H9 (cell line): ENCODE measurements at regions not wholly inside any gene's neighbourhood (a gene's known extent, or its start where the extent isn't known, plus 50 kb on each side); places are given as distances from the start of the nearest gene placed in this dataset.

Experiments
- DNase-seq: peaks from one replicate; pipeline ENCODE4 v3.0.0-alpha.2; 2017
- H2AFZ ChIP-seq: one replicate; pipeline ENCODE4 v1.6.1; 2013; ENCODE audit warnings: mild to moderate bottlenecking, low read length, control low read depth, moderate library complexity
- H2AK5ac ChIP-seq: 2 replicates; pipeline ENCODE4 v1.6.1; 2013; ENCODE audit warnings: low read length, control low read depth, mixed read lengths; ENCODE audit not compliant: insufficient read length
- H2BK120ac ChIP-seq: one replicate; pipeline ENCODE4 v1.6.1; 2013; ENCODE audit warnings: low read depth, mild to moderate bottlenecking, low read length, control low read depth, inconsistent platforms; ENCODE audit not compliant: poor library complexity, severe bottlenecking
- H2BK12ac ChIP-seq: 2 replicates; pipeline ENCODE4 v1.6.1; 2013; ENCODE audit warnings: low read length, control low read depth, mixed read lengths, low read depth; ENCODE audit not compliant: insufficient read length
- H2BK15ac ChIP-seq: 2 replicates; pipeline ENCODE4 v1.6.1; 2013; ENCODE audit warnings: low read depth, low read length, control low read depth
- H2BK20ac ChIP-seq: one replicate; pipeline ENCODE4 v1.6.1; 2013; ENCODE audit warnings: low read depth, mild to moderate bottlenecking, low read length, control low read depth, inconsistent platforms; ENCODE audit not compliant: poor library complexity, severe bottlenecking
- H2BK5ac ChIP-seq: 2 replicates; pipeline ENCODE4 v1.6.1; 2013; ENCODE audit warnings: low read length, control low read depth, mixed read lengths; ENCODE audit not compliant: insufficient read length
- H3K14ac ChIP-seq: 2 replicates; pipeline ENCODE4 v1.6.1; 2013; ENCODE audit warnings: low read length, control low read depth; ENCODE audit not compliant: insufficient read depth
- H3K18ac ChIP-seq: 2 replicates; pipeline ENCODE4 v1.6.1; 2013; ENCODE audit warnings: low read depth, mild to moderate bottlenecking, mixed read lengths, low read length, control low read depth; ENCODE audit not compliant: insufficient read length
- H3K23ac ChIP-seq: 2 replicates; pipeline ENCODE4 v1.6.1; 2013; ENCODE audit warnings: low read length, control low read depth, mixed read lengths, low read depth; ENCODE audit not compliant: insufficient read length
- H3K23me2 ChIP-seq: 2 replicates; pipeline ENCODE4 v1.6.1; 2013; ENCODE audit warnings: low read depth, mild to moderate bottlenecking, mixed read lengths, low read length, control low read depth; ENCODE audit not compliant: insufficient read length, poor library complexity, severe bottlenecking
- H3K27ac ChIP-seq: 2 replicates; pipeline ENCODE4 v1.5.1; 2013; ENCODE audit warnings: low read length, control low read depth, mixed read lengths, low read depth; ENCODE audit not compliant: insufficient read length
- H3K27me3 ChIP-seq: 2 replicates; pipeline ENCODE4 v1.6.1; 2013; ENCODE audit warnings: low read length, control low read depth, inconsistent platforms; ENCODE audit not compliant: insufficient read depth
- H3K4ac ChIP-seq: 2 replicates; pipeline ENCODE4 v1.6.1; 2013; ENCODE audit warnings: low read depth, mild to moderate bottlenecking, control low read depth, inconsistent platforms, low read length, moderate library complexity
- H3K4me1 ChIP-seq: 2 replicates; pipeline ENCODE4 v1.6.1; 2013; ENCODE audit warnings: low read length, control low read depth, inconsistent platforms; ENCODE audit not compliant: insufficient read depth
- H3K4me2 ChIP-seq: 2 replicates; pipeline ENCODE4 v1.6.1; 2013; ENCODE audit warnings: low read length, control low read depth, mixed read lengths; ENCODE audit not compliant: insufficient read length, insufficient read depth
- H3K56ac ChIP-seq: 2 replicates; pipeline ENCODE4 v1.6.1; 2013; ENCODE audit warnings: low read depth, mild to moderate bottlenecking, mixed read lengths, low read length, control low read depth; ENCODE audit not compliant: insufficient read length
- H3K79me1 ChIP-seq: 2 replicates; pipeline ENCODE4 v1.6.1; 2013; ENCODE audit warnings: low read depth, mild to moderate bottlenecking, moderate library complexity, low read length, control low read depth, inconsistent platforms; ENCODE audit not compliant: insufficient read depth, poor library complexity, severe bottlenecking
- H3K79me2 ChIP-seq: 2 replicates; pipeline ENCODE4 v1.6.1; 2013; ENCODE audit warnings: low read length, control low read depth, inconsistent platforms; ENCODE audit not compliant: insufficient read depth
- H3K9ac ChIP-seq: 2 replicates; pipeline ENCODE4 v1.6.1; 2013; ENCODE audit warnings: low read length, control low read depth, mixed read lengths; ENCODE audit not compliant: insufficient read length; ENCODE audit errors: extremely low read depth
- H3K9me3 ChIP-seq: one replicate; pipeline ENCODE4 v1.6.1; 2013; ENCODE audit warnings: low read depth, low read length, inconsistent platforms; ENCODE audit not compliant: control insufficient read depth
- H3T11ph ChIP-seq: one replicate; pipeline ENCODE4 v1.6.1; 2013; ENCODE audit warnings: mild to moderate bottlenecking, low read length, control low read depth, inconsistent platforms
- H4K20me1 ChIP-seq: one replicate; pipeline ENCODE4 v1.6.1; 2013; ENCODE audit not compliant: control insufficient read depth, insufficient read length, insufficient read depth
- H4K5ac ChIP-seq: 2 replicates; pipeline ENCODE4 v1.6.1; 2013; ENCODE audit warnings: low read depth, mild to moderate bottlenecking, mixed read lengths, low read length, control low read depth; ENCODE audit not compliant: insufficient read length
- H4K8ac ChIP-seq: replicated peaks from 2 replicates; pipeline ENCODE4 v1.6.1; 2013; ENCODE audit warnings: low read length, control low read depth, mixed read lengths, low read depth; ENCODE audit not compliant: insufficient read length
- H4K91ac ChIP-seq: 2 replicates; pipeline ENCODE4 v1.6.1; 2013; ENCODE audit warnings: low read depth, mild to moderate bottlenecking, moderate library complexity, mixed read lengths, low read length, control low read depth; ENCODE audit not compliant: insufficient read length
- H3K27ac Mint-ChIP-seq, 3 experiments: 2 replicates in 2 of 3; 3 replicates in 1 of 3; pipeline ENCODE4 v1.8.0; 2020 to 2021; ENCODE audit warnings: mixed read lengths in 3 of 3, mild to moderate bottlenecking in 1 of 3, moderate library complexity in 1 of 3
- H3K27me3 Mint-ChIP-seq: 2 replicates; pipeline ENCODE4 v1.8.0; 2021; ENCODE audit warnings: low read depth, mild to moderate bottlenecking, moderate library complexity, mixed read lengths
- H3K36me3 Mint-ChIP-seq, 3 experiments: 2 replicates in 2 of 3; 3 replicates in 1 of 3; pipeline ENCODE4 v1.8.0; 2020 to 2021; ENCODE audit warnings: low read depth in 3 of 3, mixed read lengths in 3 of 3; ENCODE audit not compliant: insufficient read depth in 1 of 3
- H3K4me1 Mint-ChIP-seq, 2 experiments: 2 replicates each; pipeline ENCODE4 v1.8.0; 2020; ENCODE audit warnings: mixed read lengths in 2 of 2
- H3K4me3 Mint-ChIP-seq, 2 experiments: 2 replicates in 1 of 2; 3 replicates in 1 of 2; pipeline ENCODE4 v1.8.0; 2020 to 2021; ENCODE audit warnings: mild to moderate bottlenecking in 2 of 2, mixed read lengths in 2 of 2, moderate library complexity in 1 of 2
- H3K9me3 Mint-ChIP-seq, 2 experiments: 2 replicates in 1 of 2; 3 replicates in 1 of 2; pipeline ENCODE4 v1.8.0; 2020; ENCODE audit warnings: mild to moderate bottlenecking in 2 of 2, mixed read lengths in 2 of 2, moderate library complexity in 1 of 2
- CTCF ChIP-seq: fragments of 200-600 bp; sonication (generic); conservative IDR thresholded peaks from 3 replicates; pipeline ENCODE4 v1.8.0; 2021; ENCODE audit warnings: antibody characterized with exemption, mild to moderate bottlenecking
- WGBS: extraction: QIAGEN DNeasy Blood & Tissue Kit; methylation state at CpG from one replicate; pipeline ENCODE4 v1.1.7; 2013; ENCODE audit warnings: missing lambda C conversion rate, low lambda C conversion rate, mixed read lengths; ENCODE audit not compliant: insufficient read length; ENCODE audit errors: extremely low coverage; 5-methylcytosine and 5-hydroxymethylcytosine counted together

- H2BK120ac ChIP-seq, result no peak overlapping the region
- H2BK5ac ChIP-seq, result no peak overlapping the region
- H2BK20ac ChIP-seq, result no peak overlapping the region
- WGBS, result no CpG with 5 or more reads among the region's 3 CpGs
- Mint-ChIP-seq H3K27me3 (no peaks in the 10 kb centered on the region), H3K9me3 (peaks cover 0 to 2% of the 10 kb centered on the region in 2 experiments; a peak in 2 of 5 replicates), H3K4me3 (no peak overlapping the region), H3K36me3 (no peaks in the 10 kb centered on the region; a peak in 1 of 7 replicates), H3K27ac (peak overlapping the region in 1 of 3 experiments; percentile 17; a peak in 1 of 7 replicates), H3K4me1 (no peaks in the 10 kb centered on the region)
- no peak overlapping the region for H3K56ac ChIP-seq
- no peaks in the 10 kb centered on the region for H4K20me1 ChIP-seq
- no peaks in the 10 kb centered on the region for H3K4me1 ChIP-seq
- no peak overlapping the region for H3T11ph ChIP-seq
- no peak overlapping the region for H3K27ac ChIP-seq
- H3K79me2 ChIP-seq, result no peaks in the 10 kb centered on the region
- no peak overlapping the region for H4K5ac ChIP-seq
- no peak overlapping the region for H2AFZ ChIP-seq
- no peak overlapping the region for H3K4me2 ChIP-seq
- TF ChIP-seq CTCF, result no peak
- H2AK5ac ChIP-seq, result no peak overlapping the region
- H3K23me2 ChIP-seq, result no peaks in the 10 kb centered on the region
- H3K9ac ChIP-seq, result no peak overlapping the region
- no peak overlapping the region for H3K14ac ChIP-seq
- H3K79me1 ChIP-seq, result no peaks in the 10 kb centered on the region
- H4K91ac ChIP-seq, result no peak overlapping the region
- H2BK12ac ChIP-seq, result no peak overlapping the region
- no peak overlapping the region for H3K18ac ChIP-seq
- H3K9me3 ChIP-seq, result no peaks in the 10 kb centered on the region
- H3K23ac ChIP-seq, result no peak overlapping the region
- H3K4ac ChIP-seq, result no peak overlapping the region
- no peak overlapping the region for H4K8ac ChIP-seq
- no peak overlapping the region for H2BK15ac ChIP-seq
- H3K27me3 ChIP-seq, result no peaks in the 10 kb centered on the region
- no peak for DNase-seq
Observed at GRCh38 chr2:194465641-194466040, 1191.4 kb upstream of the SLC39A10 start.
